ENCODE measurements at regions not wholly inside any gene's neighbourhood (a gene's known extent, or its start where the extent isn't known, plus 50 kb on each side); places are given as distances from the start of the nearest gene placed in this dataset.
"Not testable (repeated sequence)": the region's sequence is repeated elsewhere in the genome, so short reads cannot be mapped to it uniquely, and the experiment has no call there.

GRCh38 chr6:100230953-100231316 is 233.8 kb downstream of the SIM1 start:
- DNase-seq (no peak), ATAC-seq (no peak)
- intact Hi-C loops (cut with DNase I): no loop called here

- no peak for ATAC-seq
- DNase-seq: no peak
- intact Hi-C loops (cut with DNase I): no loop called here
Observed at GRCh38 chr6:100230115-100230952, 234.4 kb downstream of the SIM1 start.

GRCh38 chr6:100229512-100229911 is 235.2 kb downstream of the SIM1 start:
- no peak for DNase-seq
- no peak for ATAC-seq
- intact Hi-C loops (cut with DNase I): no loop called here

- intact Hi-C loops (cut with DNase I): no loop called here
- ATAC-seq (peak; percentile 100), DNase-seq (peak; percentile 79)
Observed at GRCh38 chr6:100228834-100229441, 234.9 kb upstream of the MCHR2 start.

- ATAC-seq (no peak), DNase-seq (no peak)
- intact Hi-C loops (cut with DNase I): no loop called here
Observed at GRCh38 chr6:100228437-100228833, 234.4 kb upstream of the MCHR2 start.

- no peak for DNase-seq
- ATAC-seq: no peak
Observed at GRCh38 chr6:100226811-100227210, 232.8 kb upstream of the MCHR2 start.

GRCh38 chr6:100223952-100224351 is 229.9 kb upstream of the MCHR2 start:
- intact Hi-C loops (cut with DNase I); ATAC-seq: not testable (repeated sequence)

More at GRCh38 chr6:100226811-100227210, 232.8 kb upstream of the MCHR2 start:
- intact Hi-C loops (cut with DNase I): no loop called here

GRCh38 chr6:100220543-100220942 is 226.5 kb upstream of the MCHR2 start:
- intact Hi-C loops (cut with DNase I): no loop called here
- ATAC-seq (no peak), DNase-seq (no peak)

More at GRCh38 chr6:100223952-100224351, 229.9 kb upstream of the MCHR2 start:
- DNase-seq: not testable (repeated sequence)

GRCh38 chr6:100217225-100218012 is 223.4 kb upstream of the MCHR2 start:
- ATAC-seq (no peak), DNase-seq (no peak)
- intact Hi-C loops (cut with DNase I): no loop called here

GRCh38 chr6:100216760-100217159 is 222.7 kb upstream of the MCHR2 start:
- DNase-seq: no peak
- no peak for ATAC-seq

GRCh38 chr6:100212131-100212530 is 218.1 kb upstream of the MCHR2 start:
- DNase-seq: no peak
- intact Hi-C loops (cut with DNase I): no loop called here
- ATAC-seq: no peak

More at GRCh38 chr6:100216760-100217159, 222.7 kb upstream of the MCHR2 start:
- intact Hi-C loops (cut with DNase I): no loop called here

GRCh38 chr6:100210137-100211117 is 216.4 kb upstream of the MCHR2 start:
- no peak for ATAC-seq
- intact Hi-C loops (cut with DNase I): no loop called here

GRCh38 chr6:100209323-100210136 is 215.5 kb upstream of the MCHR2 start:
- no peak for ATAC-seq
- DNase-seq: no peak
- intact Hi-C loops (cut with DNase I): no loop called here

More at GRCh38 chr6:100210137-100211117, 216.4 kb upstream of the MCHR2 start:
- DNase-seq: no peak

GRCh38 chr6:100203400-100203799 is 209.4 kb upstream of the MCHR2 start:
- DNase-seq: no peak
- intact Hi-C loops (cut with DNase I): no loop called here
- peak in 1 of 2 donors; percentile 59 for ATAC-seq

GRCh38 chr6:100202417-100203194 is 208.6 kb upstream of the MCHR2 start:
- intact Hi-C loops (cut with DNase I): no loop called here
- ATAC-seq (peak in 1 of 2 donors; percentile 98), DNase-seq (peak; percentile 27)

- ATAC-seq; intact Hi-C loops (cut with DNase I); DNase-seq: not testable (repeated sequence)
Observed at GRCh38 chr6:100196214-100196982, 202.4 kb upstream of the MCHR2 start.
